ENCODE measurements at regions not wholly inside any gene's neighbourhood (a gene's known extent, or its start where the extent isn't known, plus 50 kb on each side); places are given as distances from the start of the nearest gene placed in this dataset.

DNA sequence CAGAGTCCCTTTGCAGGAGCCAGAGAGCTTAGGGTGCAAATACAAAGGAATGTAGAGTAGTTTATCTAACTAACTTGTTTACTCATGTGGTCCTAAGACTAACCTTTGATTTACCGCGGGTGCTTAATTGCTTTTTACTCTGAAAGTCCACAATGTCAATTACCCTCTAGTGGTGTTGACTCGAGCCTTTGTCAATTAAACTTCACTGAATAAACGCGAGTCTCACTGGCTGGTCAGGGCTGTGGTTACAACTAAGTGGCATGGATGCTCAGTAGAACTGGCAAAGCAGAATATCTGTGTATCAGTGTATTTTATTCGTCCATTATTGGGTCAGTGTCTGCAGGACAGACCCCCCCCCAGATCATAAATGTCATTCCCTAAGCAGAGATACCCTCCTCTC, 181.7 kb downstream of the OR4C45 start:
- TF ChIP-seq, protein P1, sequence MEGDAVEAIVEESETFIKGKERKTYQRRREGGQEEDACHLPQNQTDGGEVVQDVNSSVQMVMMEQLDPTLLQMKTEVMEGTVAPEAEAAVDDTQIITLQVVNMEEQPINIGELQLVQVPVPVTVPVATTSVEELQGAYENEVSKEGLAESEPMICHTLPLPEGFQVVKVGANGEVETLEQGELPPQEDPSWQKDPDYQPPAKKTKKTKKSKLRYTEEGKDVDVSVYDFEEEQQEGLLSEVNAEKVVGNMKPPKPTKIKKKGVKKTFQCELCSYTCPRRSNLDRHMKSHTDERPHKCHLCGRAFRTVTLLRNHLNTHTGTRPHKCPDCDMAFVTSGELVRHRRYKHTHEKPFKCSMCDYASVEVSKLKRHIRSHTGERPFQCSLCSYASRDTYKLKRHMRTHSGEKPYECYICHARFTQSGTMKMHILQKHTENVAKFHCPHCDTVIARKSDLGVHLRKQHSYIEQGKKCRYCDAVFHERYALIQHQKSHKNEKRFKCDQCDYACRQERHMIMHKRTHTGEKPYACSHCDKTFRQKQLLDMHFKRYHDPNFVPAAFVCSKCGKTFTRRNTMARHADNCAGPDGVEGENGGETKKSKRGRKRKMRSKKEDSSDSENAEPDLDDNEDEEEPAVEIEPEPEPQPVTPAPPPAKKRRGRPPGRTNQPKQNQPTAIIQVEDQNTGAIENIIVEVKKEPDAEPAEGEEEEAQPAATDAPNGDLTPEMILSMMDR (IDR thresholded peaks at IDR 0.05) = no peak
- no peak for TF ChIP-seq CEBPB (IDR thresholded peaks at IDR 0.05)
- TF ChIP-seq, protein P2, sequence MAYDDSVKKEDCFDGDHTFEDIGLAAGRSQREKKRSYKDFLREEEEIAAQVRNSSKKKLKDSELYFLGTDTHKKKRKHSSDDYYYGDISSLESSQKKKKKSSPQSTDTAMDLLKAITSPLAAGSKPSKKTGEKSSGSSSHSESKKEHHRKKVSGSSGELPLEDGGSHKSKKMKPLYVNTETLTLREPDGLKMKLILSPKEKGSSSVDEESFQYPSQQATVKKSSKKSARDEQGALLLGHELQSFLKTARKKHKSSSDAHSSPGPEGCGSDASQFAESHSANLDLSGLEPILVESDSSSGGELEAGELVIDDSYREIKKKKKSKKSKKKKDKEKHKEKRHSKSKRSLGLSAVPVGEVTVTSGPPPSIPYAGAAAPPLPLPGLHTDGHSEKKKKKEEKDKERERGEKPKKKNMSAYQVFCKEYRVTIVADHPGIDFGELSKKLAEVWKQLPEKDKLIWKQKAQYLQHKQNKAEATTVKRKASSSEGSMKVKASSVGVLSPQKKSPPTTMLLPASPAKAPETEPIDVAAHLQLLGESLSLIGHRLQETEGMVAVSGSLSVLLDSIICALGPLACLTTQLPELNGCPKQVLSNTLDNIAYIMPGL (CRISPR knock-in tag; IDR thresholded peaks at IDR 0.05; ENCODE audit: borderline replicate concordance) = no peak
- TF ChIP-seq, protein P3, sequence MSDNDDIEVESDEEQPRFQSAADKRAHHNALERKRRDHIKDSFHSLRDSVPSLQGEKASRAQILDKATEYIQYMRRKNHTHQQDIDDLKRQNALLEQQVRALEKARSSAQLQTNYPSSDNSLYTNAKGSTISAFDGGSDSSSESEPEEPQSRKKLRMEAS (IDR thresholded peaks at IDR 0.05) = no peak
- TF ChIP-seq POLR2A (IDR thresholded peaks at IDR 0.05; ENCODE audit: low read length) = no peak
- TF ChIP-seq CBX8 (IDR thresholded peaks at IDR 0.05) = no peak
- TF ChIP-seq EP300 (IDR thresholded peaks at IDR 0.05) = no peak
- TF ChIP-seq SREBF2 (IDR thresholded peaks at IDR 0.05) = no peak
- TF ChIP-seq MYC (IDR thresholded peaks at IDR 0.05; ENCODE audit: borderline replicate concordance, low read length) = no peak
- TF ChIP-seq, protein P4, sequence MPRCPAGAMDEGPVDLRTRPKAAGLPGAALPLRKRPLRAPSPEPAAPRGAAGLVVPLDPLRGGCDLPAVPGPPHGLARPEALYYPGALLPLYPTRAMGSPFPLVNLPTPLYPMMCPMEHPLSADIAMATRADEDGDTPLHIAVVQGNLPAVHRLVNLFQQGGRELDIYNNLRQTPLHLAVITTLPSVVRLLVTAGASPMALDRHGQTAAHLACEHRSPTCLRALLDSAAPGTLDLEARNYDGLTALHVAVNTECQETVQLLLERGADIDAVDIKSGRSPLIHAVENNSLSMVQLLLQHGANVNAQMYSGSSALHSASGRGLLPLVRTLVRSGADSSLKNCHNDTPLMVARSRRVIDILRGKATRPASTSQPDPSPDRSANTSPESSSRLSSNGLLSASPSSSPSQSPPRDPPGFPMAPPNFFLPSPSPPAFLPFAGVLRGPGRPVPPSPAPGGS (IDR thresholded peaks at IDR 0.05) = no peak
- TF ChIP-seq SMC3 (IDR thresholded peaks at IDR 0.05) = no peak
- no peak for TF ChIP-seq RAD21 (conservative IDR thresholded peaks at IDR 0.05 in 1 of 2, IDR thresholded peaks at IDR 0.05 in 1 of 2)

Measured in A549 (cell line).